ENCODE measurements at regions not wholly inside any gene's neighbourhood (a gene's known extent, or its start where the extent isn't known, plus 50 kb on each side); places are given as distances from the start of the nearest gene placed in this dataset.
"Not testable (repeated sequence)": the region's sequence is repeated elsewhere in the genome, so short reads cannot be mapped to it uniquely, and the experiment has no call there.

GRCh38 chr12:12725-13640 lies 53.6 kb upstream of the IQSEC3 start:
- no CpG with 5 or more reads among the region's 16 CpGs for WGBS (ENCODE audit: extremely low coverage, insufficient read length, low lambda C conversion rate)

GRCh38 chr12:13841-14240 lies 52.7 kb upstream of the IQSEC3 start:
- peaks cover 0 to 12% (median 5%) of the 10 kb centered on the region in 3 experiments; a peak in 5 of 7 replicates for H3K36me3 Mint-ChIP-seq (ENCODE audit: insufficient read depth in 1 of 3, low read depth in 3 of 3)
- H2BK5ac ChIP-seq (ENCODE audit: insufficient read length, low read length); H3K4me1 Mint-ChIP-seq; H3K4me1 ChIP-seq (ENCODE audit: insufficient read depth, low read length); H2BK12ac ChIP-seq (ENCODE audit: insufficient read length, low read depth, low read length); H3K9ac ChIP-seq (ENCODE audit: extremely low read depth, insufficient read length, low read length); H4K8ac ChIP-seq (replicated peaks; ENCODE audit: insufficient read length, low read depth, low read length); H2AK5ac ChIP-seq (ENCODE audit: insufficient read length, low read length); H3K79me2 ChIP-seq (ENCODE audit: insufficient read depth, low read length); H3K27me3 ChIP-seq (ENCODE audit: insufficient read depth, low read length); H2BK15ac ChIP-seq (ENCODE audit: low read depth, low read length); H3K4me3 Mint-ChIP-seq; H3K79me1 ChIP-seq (ENCODE audit: insufficient read depth, low read depth, low read length, poor library complexity, severe bottlenecking); H3K56ac ChIP-seq (ENCODE audit: insufficient read length, low read depth, low read length); H4K91ac ChIP-seq (ENCODE audit: insufficient read length, low read depth, low read length); H2AFZ ChIP-seq (ENCODE audit: low read length); H3K23ac ChIP-seq (ENCODE audit: insufficient read length, low read depth, low read length); H3K9me3 ChIP-seq (ENCODE audit: control insufficient read depth, low read depth, low read length); H3K27ac Mint-ChIP-seq; H3K23me2 ChIP-seq (ENCODE audit: insufficient read length, low read depth, low read length, poor library complexity, severe bottlenecking); H3K27ac ChIP-seq (ENCODE audit: insufficient read length, low read depth, low read length); H3K27me3 Mint-ChIP-seq (ENCODE audit: low read depth); DNase-seq; H3K4ac ChIP-seq (ENCODE audit: low read depth, low read length); H3K18ac ChIP-seq (ENCODE audit: insufficient read length, low read depth, low read length); H2BK20ac ChIP-seq (ENCODE audit: low read depth, low read length, poor library complexity, severe bottlenecking); H4K5ac ChIP-seq (ENCODE audit: insufficient read length, low read depth, low read length); H4K20me1 ChIP-seq (ENCODE audit: control insufficient read depth, insufficient read depth, insufficient read length); H2BK120ac ChIP-seq (ENCODE audit: low read depth, low read length, poor library complexity, severe bottlenecking); H3K4me2 ChIP-seq (ENCODE audit: insufficient read depth, insufficient read length, low read length); H3K14ac ChIP-seq (ENCODE audit: insufficient read depth, low read length); H3T11ph ChIP-seq (ENCODE audit: low read length): not testable (repeated sequence)
- WGBS (ENCODE audit: extremely low coverage, insufficient read length, low lambda C conversion rate) = no CpG with 5 or more reads among the region's 5 CpGs
- H3K9me3 Mint-ChIP-seq = peaks cover 14 to 15% of the 10 kb centered on the region in 2 experiments

More at GRCh38 chr12:12725-13640, 53.6 kb upstream of the IQSEC3 start:
- not testable (repeated sequence) for H4K5ac ChIP-seq (ENCODE audit: insufficient read length, low read depth, low read length); H3T11ph ChIP-seq (ENCODE audit: low read length); H3K23me2 ChIP-seq (ENCODE audit: insufficient read length, low read depth, low read length, poor library complexity, severe bottlenecking); H3K14ac ChIP-seq (ENCODE audit: insufficient read depth, low read length); H3K9ac ChIP-seq (ENCODE audit: extremely low read depth, insufficient read length, low read length); H3K4me2 ChIP-seq (ENCODE audit: insufficient read depth, insufficient read length, low read length); H2BK5ac ChIP-seq (ENCODE audit: insufficient read length, low read length); H3K4ac ChIP-seq (ENCODE audit: low read depth, low read length); H3K27ac ChIP-seq (ENCODE audit: insufficient read length, low read depth, low read length); H3K79me2 ChIP-seq (ENCODE audit: insufficient read depth, low read length); H3K9me3 ChIP-seq (ENCODE audit: control insufficient read depth, low read depth, low read length); H3K79me1 ChIP-seq (ENCODE audit: insufficient read depth, low read depth, low read length, poor library complexity, severe bottlenecking); H2BK15ac ChIP-seq (ENCODE audit: low read depth, low read length); H4K91ac ChIP-seq (ENCODE audit: insufficient read length, low read depth, low read length); H2BK20ac ChIP-seq (ENCODE audit: low read depth, low read length, poor library complexity, severe bottlenecking); H3K27me3 ChIP-seq (ENCODE audit: insufficient read depth, low read length); H3K18ac ChIP-seq (ENCODE audit: insufficient read length, low read depth, low read length); H3K27me3 Mint-ChIP-seq (ENCODE audit: low read depth); H2AK5ac ChIP-seq (ENCODE audit: insufficient read length, low read length); H3K4me1 ChIP-seq (ENCODE audit: insufficient read depth, low read length); H3K23ac ChIP-seq (ENCODE audit: insufficient read length, low read depth, low read length); H4K8ac ChIP-seq (replicated peaks; ENCODE audit: insufficient read length, low read depth, low read length); H3K56ac ChIP-seq (ENCODE audit: insufficient read length, low read depth, low read length); H3K27ac Mint-ChIP-seq; H3K4me1 Mint-ChIP-seq; DNase-seq; H2AFZ ChIP-seq (ENCODE audit: low read length); H2BK120ac ChIP-seq (ENCODE audit: low read depth, low read length, poor library complexity, severe bottlenecking); H3K4me3 Mint-ChIP-seq; H2BK12ac ChIP-seq (ENCODE audit: insufficient read length, low read depth, low read length); H4K20me1 ChIP-seq (ENCODE audit: control insufficient read depth, insufficient read depth, insufficient read length)
- peaks cover 14 to 15% of the 10 kb centered on the region in 2 experiments for H3K9me3 Mint-ChIP-seq
- H3K36me3 Mint-ChIP-seq (ENCODE audit: insufficient read depth in 1 of 3, low read depth in 3 of 3) = peaks cover 0 to 12% (median 5%) of the 10 kb centered on the region in 3 experiments; a peak in 5 of 7 replicates

Data from H9 (cell line).